ENCODE measurements at regions not wholly inside any gene's neighbourhood (a gene's known extent, or its start where the extent isn't known, plus 50 kb on each side); places are given as distances from the start of the nearest gene placed in this dataset.

- Histone ChIP-seq H3K27ac (no peak overlapping the region), H3K4me1 (no peaks in the 10 kb centered on the region), H3K4me3 (no peak overlapping the region), H3K9me3 (no peaks in the 10 kb centered on the region), H3K36me3 (no peaks in the 10 kb centered on the region), H3K27me3 (no peaks in the 10 kb centered on the region)
- TF ChIP-seq POLR2A (IDR thresholded peaks at IDR 0.05) = no peak
- TF ChIP-seq CTCF (IDR thresholded peaks at IDR 0.05) = no peak
- no peak for TF ChIP-seq EP300 (IDR thresholded peaks at IDR 0.05)
- TF ChIP-seq POLR2AphosphoS5 (IDR thresholded peaks at IDR 0.05) = no peak
- intact Hi-C loops (cut with DNase I) = no loop called here
- DNase-seq = no peak
- WGBS, 2 donors = 81 to 87% methylated on average over 13 of the region's 13 CpGs
Observed at GRCh38 chr2:494853-495252, 182.4 kb downstream of the TMEM18 start.

GRCh38 chr2:493228-493627 is 184.0 kb downstream of the TMEM18 start:
- Histone ChIP-seq H3K27ac (no peak overlapping the region), H3K27me3 (no peaks in the 10 kb centered on the region), H3K4me3 (no peak overlapping the region), H3K9me3 (no peaks in the 10 kb centered on the region), H3K4me1 (no peaks in the 10 kb centered on the region), H3K36me3 (no peaks in the 10 kb centered on the region)
- intact Hi-C loops (cut with DNase I) = no loop called here
- TF ChIP-seq POLR2AphosphoS5 (IDR thresholded peaks at IDR 0.05) (no peak), EP300 (IDR thresholded peaks at IDR 0.05) (no peak), POLR2A (IDR thresholded peaks at IDR 0.05) (no peak), CTCF (IDR thresholded peaks at IDR 0.05) (no peak)
- no peak for DNase-seq
- WGBS, 2 donors = 86 to 91% methylated on average over 4 of the region's 4 CpGs

- intact Hi-C loops (cut with DNase I) = no loop called here
- Histone ChIP-seq H3K27ac (no peak overlapping the region), H3K9me3 (no peaks in the 10 kb centered on the region), H3K27me3 (no peaks in the 10 kb centered on the region), H3K4me1 (no peaks in the 10 kb centered on the region), H3K4me3 (no peak overlapping the region), H3K36me3 (no peaks in the 10 kb centered on the region)
- 86 to 87% methylated on average over 14 of the region's 14 CpGs for WGBS, 2 donors
- DNase-seq = no peak
- TF ChIP-seq POLR2A (IDR thresholded peaks at IDR 0.05) (no peak), CTCF (IDR thresholded peaks at IDR 0.05) (no peak), POLR2AphosphoS5 (IDR thresholded peaks at IDR 0.05) (no peak), EP300 (IDR thresholded peaks at IDR 0.05) (no peak)
Observed at GRCh38 chr2:492178-492577, 185.0 kb downstream of the TMEM18 start.

DNA sequence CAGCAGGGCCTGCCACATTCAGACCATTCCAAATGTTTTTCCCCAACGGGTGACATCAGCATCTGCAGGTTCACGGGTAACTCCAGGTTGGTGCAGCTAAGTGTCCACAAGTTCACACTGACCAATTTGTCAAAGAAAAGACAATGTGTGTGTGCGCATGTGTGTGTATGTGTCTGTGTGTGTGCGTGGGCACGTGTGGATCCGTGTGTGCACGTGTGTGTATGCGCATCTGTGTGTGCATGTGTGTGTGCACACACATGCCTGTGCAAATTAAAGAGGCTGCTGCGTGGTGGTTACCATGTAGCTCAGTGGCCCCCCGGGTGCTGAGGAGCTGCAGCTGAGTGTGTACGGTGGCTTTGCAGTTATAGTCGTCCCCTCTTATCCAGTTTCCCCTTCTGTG is 187.4 kb downstream of the TMEM18 start:
- Histone ChIP-seq H3K36me3 (no peaks in the 10 kb centered on the region), H3K4me1 (no peaks in the 10 kb centered on the region), H3K27ac (no peak overlapping the region), H3K27me3 (no peaks in the 10 kb centered on the region), H3K4me3 (no peak overlapping the region), H3K9me3 (no peaks in the 10 kb centered on the region)
- TF ChIP-seq CTCF (IDR thresholded peaks at IDR 0.05) = no peak
- TF ChIP-seq EP300 (IDR thresholded peaks at IDR 0.05) = no peak
- no peak for TF ChIP-seq POLR2AphosphoS5 (IDR thresholded peaks at IDR 0.05)
- TF ChIP-seq POLR2A (IDR thresholded peaks at IDR 0.05) = no peak
- intact Hi-C loops (cut with DNase I) = no loop called here
- 88 to 92% methylated on average over 12 of the region's 12 CpGs for WGBS, 2 donors
- no peak for DNase-seq

DNA sequence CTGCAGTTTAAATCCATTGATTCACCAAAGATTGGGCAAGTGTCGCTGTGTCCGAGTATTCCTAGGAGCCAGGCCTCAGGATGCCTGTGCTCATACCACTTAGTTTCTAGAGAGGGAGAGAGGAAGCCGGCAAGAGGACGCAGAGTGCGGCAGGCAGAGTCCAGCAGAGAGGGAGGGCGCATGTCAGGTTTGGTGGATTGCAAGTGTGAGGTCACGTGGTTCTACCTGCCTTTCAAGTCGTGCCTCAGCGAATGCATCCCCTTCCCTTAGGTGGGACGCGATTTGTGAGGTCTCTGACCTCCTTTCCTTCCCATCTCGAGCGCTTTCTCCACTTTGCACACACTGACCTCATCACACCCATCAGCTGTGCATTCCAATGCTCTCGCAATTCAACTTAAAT is 188.1 kb downstream of the TMEM18 start:
- TF ChIP-seq POLR2A (IDR thresholded peaks at IDR 0.05) = no peak
- TF ChIP-seq POLR2AphosphoS5 (IDR thresholded peaks at IDR 0.05) = no peak
- no peak for TF ChIP-seq CTCF (IDR thresholded peaks at IDR 0.05)
- no peak for TF ChIP-seq EP300 (IDR thresholded peaks at IDR 0.05)
- no peak overlapping the region for H3K4me3 ChIP-seq
- no peak overlapping the region for H3K27ac ChIP-seq
- no peaks in the 10 kb centered on the region for H3K9me3 ChIP-seq
- no peaks in the 10 kb centered on the region for H3K36me3 ChIP-seq
- intact Hi-C loops (cut with DNase I) = no loop called here
- 74 to 81% methylated on average over 14 of the region's 14 CpGs for WGBS, 2 donors
- no peaks in the 10 kb centered on the region for H3K4me1 ChIP-seq
- DNase-seq = no peak
- no peaks in the 10 kb centered on the region for H3K27me3 ChIP-seq

Measured in sigmoid colon (tissue), 6 donors.